ENCODE measurements at regions not wholly inside any gene's neighbourhood (a gene's known extent, or its start where the extent isn't known, plus 50 kb on each side); places are given as distances from the start of the nearest gene placed in this dataset.

DNA sequence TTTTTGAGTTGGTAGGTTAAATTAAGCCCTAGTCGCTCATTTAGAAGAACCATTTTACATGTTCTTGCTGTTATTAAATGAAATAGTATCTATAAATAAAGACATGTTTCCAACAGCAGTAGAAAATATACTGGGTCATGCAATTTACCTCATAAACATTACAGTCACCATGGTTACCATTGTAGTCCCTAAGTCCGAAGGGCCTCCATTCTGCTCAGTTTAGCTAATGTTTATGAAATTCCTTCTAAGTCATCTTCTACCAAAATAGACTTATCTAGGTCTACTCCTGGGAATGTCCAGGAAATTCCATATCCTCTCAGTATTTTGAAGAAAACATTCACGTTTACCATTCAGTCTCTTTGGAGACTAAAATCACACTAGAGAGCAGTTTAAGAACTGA lies 292.5 kb upstream of the DCAF8L1 start:
- Mint-ChIP-seq H3K27ac (no peak overlapping the region), H3K4me1 (no peaks in the 10 kb centered on the region), H3K27me3 (no peaks in the 10 kb centered on the region), H3K4me3 (no peak overlapping the region), H3K9me3 (ENCODE audit: insufficient read depth) (no peaks in the 10 kb centered on the region)
- intact Hi-C loops (cut with micrococcal nuclease): no loop called here
- TF ChIP-seq CTCF (IDR thresholded peaks at IDR 0.05) (no peak), EZH2 (IDR thresholded peaks at IDR 0.05; ENCODE audit: borderline replicate concordance, insufficient read depth, low read depth, low read length, poor library complexity, severe bottlenecking) (no peak)
- no peaks in the 10 kb centered on the region for H3K36me3 ChIP-seq (replicated peaks in 1 of 2; ENCODE audit: control extremely low read depth in 1 of 2, control insufficient read depth in 1 of 2, extremely low read depth in 1 of 2, insufficient read depth in 2 of 2, low read length in 1 of 2)
- H3K9me3 ChIP-seq (ENCODE audit: control extremely low read depth in 1 of 3, control insufficient read depth in 2 of 3, insufficient read depth in 1 of 3, low read length in 2 of 3): no peaks in the 10 kb centered on the region
- H3K9ac ChIP-seq (ENCODE audit: low read length): no peak overlapping the region
- WGBS (ENCODE audit: insufficient coverage): no CpG with 5 or more reads among the region's 3 CpGs
- ChIA-PET CTCF (no interaction called here), POLR2A (no interaction called here)
- H3K4me1 ChIP-seq (ENCODE audit: control insufficient read depth in 2 of 2, insufficient read depth in 2 of 2, low read length in 2 of 2): no peaks in the 10 kb centered on the region
- H3K4me3 ChIP-seq (ENCODE audit: control extremely low read depth in 1 of 5, extremely low read depth in 1 of 5, insufficient read depth in 1 of 5, low read depth in 2 of 5, low read length in 4 of 5): no peak overlapping the region
- H3K27ac ChIP-seq (ENCODE audit: low read length in 2 of 2): no peak overlapping the region
- no peak for DNase-seq
- no peak overlapping the region for H2AFZ ChIP-seq (ENCODE audit: insufficient read depth, low read depth, low read length, poor library complexity, severe bottlenecking)
- no peak for ATAC-seq (ENCODE audit: low read depth)
- no peak overlapping the region for H3K4me2 ChIP-seq (replicated peaks; ENCODE audit: low read depth, low read length, poor library complexity, severe bottlenecking)
- H3K27me3 ChIP-seq (replicated peaks in 1 of 4; ENCODE audit: control extremely low read depth in 1 of 4, control insufficient read depth in 3 of 4, insufficient read depth in 4 of 4, low read length in 3 of 4): no peaks in the 10 kb centered on the region
- no peaks in the 10 kb centered on the region for H3K79me2 ChIP-seq (ENCODE audit: control insufficient read depth, insufficient read depth, low read length)
- H4K20me1 ChIP-seq (ENCODE audit: control insufficient read depth, insufficient read depth, low read length, poor library complexity, severe bottlenecking): no peaks in the 10 kb centered on the region

DNA sequence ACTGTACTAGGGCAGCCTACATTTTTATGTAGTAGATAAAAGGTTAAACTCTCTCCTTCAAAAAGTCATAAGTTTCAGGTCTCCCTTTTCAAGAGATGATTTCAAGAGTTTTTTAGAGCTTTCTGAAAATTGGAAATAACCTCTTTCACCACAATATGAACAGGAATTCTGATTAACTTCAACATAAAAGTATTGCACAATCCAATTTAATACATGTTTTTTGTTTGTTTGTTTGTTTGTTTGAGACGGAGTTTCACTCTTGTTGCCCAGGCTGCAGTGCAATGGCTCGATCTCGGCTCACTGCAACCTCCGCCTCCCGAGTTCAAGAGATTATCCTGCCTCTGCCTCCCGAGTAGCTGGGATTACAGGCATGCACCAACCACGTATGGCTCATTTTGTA lies 265.4 kb upstream of the DCAF8L1 start:
- ATAC-seq (ENCODE audit: low read depth) (no peak), DNase-seq (no peak)
- no peak overlapping the region for H3K4me3 Mint-ChIP-seq
- no peak for TF ChIP-seq CTCF (IDR thresholded peaks at IDR 0.05)
- TF ChIP-seq EZH2 (IDR thresholded peaks at IDR 0.05; ENCODE audit: borderline replicate concordance, insufficient read depth, low read depth, low read length, poor library complexity, severe bottlenecking): no peak
- no peak overlapping the region for H3K27ac Mint-ChIP-seq
- no peaks in the 10 kb centered on the region for H4K20me1 ChIP-seq (ENCODE audit: control insufficient read depth, insufficient read depth, low read length, poor library complexity, severe bottlenecking)
- H2AFZ ChIP-seq (ENCODE audit: insufficient read depth, low read depth, low read length, poor library complexity, severe bottlenecking): no peak overlapping the region
- H3K4me1 Mint-ChIP-seq: no peaks in the 10 kb centered on the region
- intact Hi-C loops (cut with micrococcal nuclease): no loop called here
- ChIA-PET POLR2A (no interaction called here), CTCF (no interaction called here)
- H3K4me3 ChIP-seq (ENCODE audit: control extremely low read depth in 1 of 5, extremely low read depth in 1 of 5, insufficient read depth in 1 of 5, low read depth in 2 of 5, low read length in 4 of 5): no peak overlapping the region
- no peaks in the 10 kb centered on the region for H3K9me3 Mint-ChIP-seq (ENCODE audit: insufficient read depth)
- H3K79me2 ChIP-seq (ENCODE audit: control insufficient read depth, insufficient read depth, low read length): no peaks in the 10 kb centered on the region
- H3K27me3 ChIP-seq (replicated peaks in 1 of 4; ENCODE audit: control extremely low read depth in 1 of 4, control insufficient read depth in 3 of 4, insufficient read depth in 4 of 4, low read length in 3 of 4): no peaks in the 10 kb centered on the region
- H3K9me3 ChIP-seq (ENCODE audit: control extremely low read depth in 1 of 3, control insufficient read depth in 2 of 3, insufficient read depth in 1 of 3, low read length in 2 of 3): no peaks in the 10 kb centered on the region
- H3K4me2 ChIP-seq (replicated peaks; ENCODE audit: low read depth, low read length, poor library complexity, severe bottlenecking): no peak overlapping the region
- H3K27me3 Mint-ChIP-seq: no peaks in the 10 kb centered on the region
- H3K27ac ChIP-seq (ENCODE audit: low read length in 2 of 2): no peak overlapping the region
- 97% methylated on average over 6 of the region's 7 CpGs for WGBS (ENCODE audit: insufficient coverage)
- H3K36me3 ChIP-seq (replicated peaks in 1 of 2; ENCODE audit: control extremely low read depth in 1 of 2, control insufficient read depth in 1 of 2, extremely low read depth in 1 of 2, insufficient read depth in 2 of 2, low read length in 1 of 2): no peaks in the 10 kb centered on the region
- H3K9ac ChIP-seq (ENCODE audit: low read length): no peak overlapping the region
- no peaks in the 10 kb centered on the region for H3K4me1 ChIP-seq (ENCODE audit: control insufficient read depth in 2 of 2, insufficient read depth in 2 of 2, low read length in 2 of 2)
